ENCODE measurements at regions not wholly inside any gene's neighbourhood (a gene's known extent, or its start where the extent isn't known, plus 50 kb on each side); places are given as distances from the start of the nearest gene placed in this dataset.

- TF ChIP-seq EZH2 (IDR thresholded peaks at IDR 0.05; ENCODE audit: low read depth, unreplicated experiment) (no peak), CTCF (conservative IDR thresholded peaks at IDR 0.05; ENCODE audit: low read depth in 2 of 2) (no peak), REST (IDR thresholded peaks at IDR 0.05; ENCODE audit: unreplicated experiment) (no peak), EZH2phosphoT487 (IDR thresholded peaks at IDR 0.05; ENCODE audit: unreplicated experiment) (no peak)
Measured at GRCh38 chr17:36686123-36686669, 84.8 kb downstream of the MRM1 start.

Data from GM23338 (cell line).